ENCODE measurements at regions not wholly inside any gene's neighbourhood (a gene's known extent, or its start where the extent isn't known, plus 50 kb on each side); places are given as distances from the start of the nearest gene placed in this dataset.

GRCh38 chr18:52200406-52200805 lies 139.6 kb upstream of the DCC start:
- H3K4me1 ChIP-seq (ENCODE audit: control insufficient read depth in 1 of 2, insufficient read depth in 2 of 2, low read length in 2 of 2): no peaks in the 10 kb centered on the region
- 89 to 98% methylated on average over 1 of the region's 1 CpG for WGBS, 2 donors
- H3K27me3 ChIP-seq (ENCODE audit: control insufficient read depth in 1 of 2, insufficient read depth in 2 of 2, low read length in 1 of 2): no peaks in the 10 kb centered on the region
- no peak overlapping the region for H3K27ac ChIP-seq (ENCODE audit: low read depth in 1 of 2, low read length in 2 of 2)
- H3K9me3 ChIP-seq (ENCODE audit: control insufficient read depth, low read length): peaks cover 2% of the 10 kb centered on the region
- ATAC-seq (ENCODE audit: low FRiP score): no peak
- no peaks in the 10 kb centered on the region for H3K36me3 ChIP-seq (ENCODE audit: control insufficient read depth in 1 of 2, insufficient read depth in 2 of 2, low read length in 1 of 2)
- H3K4me3 ChIP-seq (ENCODE audit: low read length in 2 of 2): no peak overlapping the region
- no peak for DNase-seq
- intact Hi-C loops (cut with DNase I): no loop called here

GRCh38 chr18:52200921-52201663 lies 138.9 kb upstream of the DCC start:
- Histone ChIP-seq H3K4me1 (ENCODE audit: control insufficient read depth in 1 of 2, insufficient read depth in 2 of 2, low read length in 2 of 2) (no peaks in the 10 kb centered on the region), H3K4me3 (ENCODE audit: low read length in 2 of 2) (no peak overlapping the region), H3K27ac (ENCODE audit: low read depth in 1 of 2, low read length in 2 of 2) (no peak overlapping the region), H3K9me3 (ENCODE audit: control insufficient read depth, low read length) (peaks cover 2% of the 10 kb centered on the region), H3K36me3 (ENCODE audit: control insufficient read depth in 1 of 2, insufficient read depth in 2 of 2, low read length in 1 of 2) (no peaks in the 10 kb centered on the region), H3K27me3 (ENCODE audit: control insufficient read depth in 1 of 2, insufficient read depth in 2 of 2, low read length in 1 of 2) (no peaks in the 10 kb centered on the region)
- intact Hi-C loops (cut with DNase I): no loop called here
- WGBS, 2 donors: 88 to 90% methylated on average over 11 of the region's 11 CpGs
- ATAC-seq (ENCODE audit: low FRiP score): no peak
- no peak for DNase-seq

GRCh38 chr18:52208646-52209045 lies 131.4 kb upstream of the DCC start:
- ATAC-seq (ENCODE audit: low FRiP score): no peak
- H3K27me3 ChIP-seq (ENCODE audit: control insufficient read depth in 1 of 2, insufficient read depth in 2 of 2, low read length in 1 of 2): no peaks in the 10 kb centered on the region
- DNase-seq: no peak
- no peak overlapping the region for H3K4me3 ChIP-seq (ENCODE audit: low read length in 2 of 2)
- H3K36me3 ChIP-seq (ENCODE audit: control insufficient read depth in 1 of 2, insufficient read depth in 2 of 2, low read length in 1 of 2): no peaks in the 10 kb centered on the region
- intact Hi-C loops (cut with DNase I): no loop called here
- no peaks in the 10 kb centered on the region for H3K9me3 ChIP-seq (ENCODE audit: control insufficient read depth, low read length)
- no peak overlapping the region for H3K27ac ChIP-seq (ENCODE audit: low read depth in 1 of 2, low read length in 2 of 2)
- H3K4me1 ChIP-seq (ENCODE audit: control insufficient read depth in 1 of 2, insufficient read depth in 2 of 2, low read length in 2 of 2): no peaks in the 10 kb centered on the region
- WGBS, 2 donors: 97% methylated on average over 3 of the region's 3 CpGs

- Histone ChIP-seq H3K4me3 (ENCODE audit: low read length in 2 of 2) (no peak overlapping the region), H3K27me3 (ENCODE audit: control insufficient read depth in 1 of 2, insufficient read depth in 2 of 2, low read length in 1 of 2) (no peaks in the 10 kb centered on the region), H3K27ac (ENCODE audit: low read depth in 1 of 2, low read length in 2 of 2) (no peak overlapping the region), H3K36me3 (ENCODE audit: control insufficient read depth in 1 of 2, insufficient read depth in 2 of 2, low read length in 1 of 2) (no peaks in the 10 kb centered on the region), H3K4me1 (ENCODE audit: control insufficient read depth in 1 of 2, insufficient read depth in 2 of 2, low read length in 2 of 2) (no peaks in the 10 kb centered on the region), H3K9me3 (ENCODE audit: control insufficient read depth, low read length) (no peaks in the 10 kb centered on the region)
- ATAC-seq (ENCODE audit: low FRiP score): no peak
- no peak for DNase-seq
- intact Hi-C loops (cut with DNase I): no loop called here
Measured at GRCh38 chr18:52216109-52216508, 123.9 kb upstream of the DCC start.

- ATAC-seq (ENCODE audit: low FRiP score) (no peak), DNase-seq (no peak)
- Histone ChIP-seq H3K9me3 (ENCODE audit: control insufficient read depth, low read length) (no peaks in the 10 kb centered on the region), H3K27ac (ENCODE audit: low read depth in 1 of 2, low read length in 2 of 2) (no peak overlapping the region), H3K36me3 (ENCODE audit: control insufficient read depth in 1 of 2, insufficient read depth in 2 of 2, low read length in 1 of 2) (no peaks in the 10 kb centered on the region), H3K27me3 (ENCODE audit: control insufficient read depth in 1 of 2, insufficient read depth in 2 of 2, low read length in 1 of 2) (no peaks in the 10 kb centered on the region), H3K4me1 (ENCODE audit: control insufficient read depth in 1 of 2, insufficient read depth in 2 of 2, low read length in 2 of 2) (no peaks in the 10 kb centered on the region), H3K4me3 (ENCODE audit: low read length in 2 of 2) (no peak overlapping the region)
- intact Hi-C loops (cut with DNase I): no loop called here
- 0 to 15% methylated on average over 1 of the region's 1 CpG for WGBS, 2 donors
Measured at GRCh38 chr18:52216666-52217065, 123.3 kb upstream of the DCC start.

GRCh38 chr18:52219102-52219501 lies 120.9 kb upstream of the DCC start:
- 51 to 53% methylated on average over 3 of the region's 3 CpGs for WGBS, 2 donors
- no peaks in the 10 kb centered on the region for H3K36me3 ChIP-seq (ENCODE audit: control insufficient read depth in 1 of 2, insufficient read depth in 2 of 2, low read length in 1 of 2)
- no peak overlapping the region for H3K4me3 ChIP-seq (ENCODE audit: low read length in 2 of 2)
- H3K27me3 ChIP-seq (ENCODE audit: control insufficient read depth in 1 of 2, insufficient read depth in 2 of 2, low read length in 1 of 2): no peaks in the 10 kb centered on the region
- H3K4me1 ChIP-seq (ENCODE audit: control insufficient read depth in 1 of 2, insufficient read depth in 2 of 2, low read length in 2 of 2): no peaks in the 10 kb centered on the region
- ATAC-seq (ENCODE audit: low FRiP score) (no peak), DNase-seq (no peak)
- H3K27ac ChIP-seq (ENCODE audit: low read depth in 1 of 2, low read length in 2 of 2): no peak overlapping the region
- H3K9me3 ChIP-seq (ENCODE audit: control insufficient read depth, low read length): no peaks in the 10 kb centered on the region
- intact Hi-C loops (cut with DNase I): no loop called here

- intact Hi-C loops (cut with DNase I): no loop called here
- Histone ChIP-seq H3K27ac (ENCODE audit: low read depth in 1 of 2, low read length in 2 of 2) (no peak overlapping the region), H3K9me3 (ENCODE audit: control insufficient read depth, low read length) (no peaks in the 10 kb centered on the region), H3K36me3 (ENCODE audit: control insufficient read depth in 1 of 2, insufficient read depth in 2 of 2, low read length in 1 of 2) (no peaks in the 10 kb centered on the region), H3K4me1 (ENCODE audit: control insufficient read depth in 1 of 2, insufficient read depth in 2 of 2, low read length in 2 of 2) (no peaks in the 10 kb centered on the region), H3K4me3 (ENCODE audit: low read length in 2 of 2) (no peak overlapping the region), H3K27me3 (ENCODE audit: control insufficient read depth in 1 of 2, insufficient read depth in 2 of 2, low read length in 1 of 2) (no peaks in the 10 kb centered on the region)
- ATAC-seq (ENCODE audit: low FRiP score) (no peak), DNase-seq (no peak)
- 67 to 71% methylated on average over 1 of the region's 1 CpG for WGBS, 2 donors
Measured at GRCh38 chr18:52220062-52220591, 119.9 kb upstream of the DCC start.

GRCh38 chr18:52222211-52222610 lies 117.8 kb upstream of the DCC start:
- Histone ChIP-seq H3K9me3 (ENCODE audit: control insufficient read depth, low read length) (no peaks in the 10 kb centered on the region), H3K4me1 (ENCODE audit: control insufficient read depth in 1 of 2, insufficient read depth in 2 of 2, low read length in 2 of 2) (no peaks in the 10 kb centered on the region), H3K27me3 (ENCODE audit: control insufficient read depth in 1 of 2, insufficient read depth in 2 of 2, low read length in 1 of 2) (no peaks in the 10 kb centered on the region), H3K36me3 (ENCODE audit: control insufficient read depth in 1 of 2, insufficient read depth in 2 of 2, low read length in 1 of 2) (no peaks in the 10 kb centered on the region), H3K4me3 (ENCODE audit: low read length in 2 of 2) (no peak overlapping the region), H3K27ac (ENCODE audit: low read depth in 1 of 2, low read length in 2 of 2) (no peak overlapping the region)
- intact Hi-C loops (cut with DNase I): no loop called here
- WGBS, 2 donors: 78 to 84% methylated on average over 2 of the region's 2 CpGs
- ATAC-seq (ENCODE audit: low FRiP score): no peak
- DNase-seq: no peak

GRCh38 chr18:52227536-52227935 lies 112.5 kb upstream of the DCC start:
- DNase-seq (no peak), ATAC-seq (ENCODE audit: low FRiP score) (no peak)
- Histone ChIP-seq H3K4me1 (ENCODE audit: control insufficient read depth in 1 of 2, insufficient read depth in 2 of 2, low read length in 2 of 2) (no peaks in the 10 kb centered on the region), H3K27me3 (ENCODE audit: control insufficient read depth in 1 of 2, insufficient read depth in 2 of 2, low read length in 1 of 2) (no peaks in the 10 kb centered on the region), H3K36me3 (ENCODE audit: control insufficient read depth in 1 of 2, insufficient read depth in 2 of 2, low read length in 1 of 2) (no peaks in the 10 kb centered on the region), H3K4me3 (ENCODE audit: low read length in 2 of 2) (no peak overlapping the region), H3K9me3 (ENCODE audit: control insufficient read depth, low read length) (no peaks in the 10 kb centered on the region), H3K27ac (ENCODE audit: low read depth in 1 of 2, low read length in 2 of 2) (no peak overlapping the region)
- 90 to 92% methylated on average over 4 of the region's 4 CpGs for WGBS, 2 donors
- intact Hi-C loops (cut with DNase I): no loop called here
